ENCODE measurements at regions not wholly inside any gene's neighbourhood (a gene's known extent, or its start where the extent isn't known, plus 50 kb on each side); places are given as distances from the start of the nearest gene placed in this dataset.

DNA sequence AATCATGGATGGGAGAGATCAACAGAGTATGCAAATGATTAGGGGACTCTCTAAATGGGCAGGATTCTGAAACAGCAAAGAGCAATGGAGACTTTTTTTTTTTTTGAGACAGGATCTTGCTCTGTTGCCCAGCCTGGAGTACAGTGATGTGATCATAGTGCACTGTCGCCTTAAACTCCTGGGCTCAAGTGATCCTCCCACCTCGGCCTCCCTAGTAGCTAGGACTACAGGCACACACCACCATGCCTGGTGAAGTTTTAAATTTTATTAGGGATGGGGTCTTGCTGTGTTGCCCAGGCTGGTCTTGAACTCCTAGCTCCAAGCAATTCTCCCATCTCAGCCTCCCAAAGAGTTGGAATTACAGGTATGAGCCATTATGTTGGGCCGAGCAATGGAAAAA lies 255.0 kb upstream of the ZFHX3 start:
- CTCF ChIA-PET (ENCODE audit: low intra/inter-chr PET ratio, low total read pairs) = no interaction called here
- in situ Hi-C loops (cut with HindIII; ENCODE audit: extremely low pct_ligation_motif_present, low pct_unique_long_range_greater_than_20kb) (no loop called here), intact Hi-C loops (cut with micrococcal nuclease; ENCODE audit: unreplicated experiment) (no loop called here)
- FAIRE-seq (no peak), DNase-seq (ENCODE audit: low spot score) (no peak), ATAC-seq (no peak)
- no peak overlapping the region for H3K9ac ChIP-seq (ENCODE audit: insufficient read depth, low read depth, low read length)
- H3K36me3 ChIP-seq (replicated peaks in 1 of 2; ENCODE audit: control insufficient read depth in 1 of 2, insufficient read depth in 2 of 2, low read length in 2 of 2) = no peaks in the 10 kb centered on the region
- no peak overlapping the region for H3K4me3 ChIP-seq (replicated peaks in 1 of 3; ENCODE audit: insufficient read depth in 1 of 3, low read depth in 2 of 3, low read length in 3 of 3)
- peaks cover 2 to 69% of the 10 kb centered on the region in 2 experiments; a peak in 3 of 5 replicates for H3K27me3 ChIP-seq (ENCODE audit: control insufficient read depth in 1 of 2, insufficient read depth in 2 of 2, low read length in 2 of 2)
- H3K27ac ChIP-seq (ENCODE audit: extremely low read length, insufficient read depth, low read length) = no peak overlapping the region
- H3K79me2 ChIP-seq (ENCODE audit: insufficient read depth, low read length) = no peaks in the 10 kb centered on the region
- no peaks in the 10 kb centered on the region for H3K4me1 ChIP-seq (ENCODE audit: insufficient read depth, low read length)
- H2AFZ ChIP-seq (ENCODE audit: low read length) = no peak overlapping the region
- no peaks in the 10 kb centered on the region for H4K20me1 ChIP-seq (ENCODE audit: insufficient read depth, low read length)
- no peak overlapping the region for H3K4me2 ChIP-seq (ENCODE audit: low read depth, low read length)
- no TSS peak for BruUV-seq (replicated peaks)
- WGBS (ENCODE audit: low lambda C conversion rate) = 0% methylated on average over 3 of the region's 3 CpGs
- POLR2A ChIA-PET = no interaction called here
- H3K9me3 ChIP-seq (ENCODE audit: low read length) = no peaks in the 10 kb centered on the region
- no peak for TF ChIP-seq TBX3 (IDR thresholded peaks at IDR 0.05; ENCODE audit: borderline replicate concordance)
- TF ChIP-seq ZNF674 (CRISPR knock-in tag; IDR thresholded peaks at IDR 0.05; ENCODE audit: low read depth) = no peak
- TF ChIP-seq, protein P1, sequence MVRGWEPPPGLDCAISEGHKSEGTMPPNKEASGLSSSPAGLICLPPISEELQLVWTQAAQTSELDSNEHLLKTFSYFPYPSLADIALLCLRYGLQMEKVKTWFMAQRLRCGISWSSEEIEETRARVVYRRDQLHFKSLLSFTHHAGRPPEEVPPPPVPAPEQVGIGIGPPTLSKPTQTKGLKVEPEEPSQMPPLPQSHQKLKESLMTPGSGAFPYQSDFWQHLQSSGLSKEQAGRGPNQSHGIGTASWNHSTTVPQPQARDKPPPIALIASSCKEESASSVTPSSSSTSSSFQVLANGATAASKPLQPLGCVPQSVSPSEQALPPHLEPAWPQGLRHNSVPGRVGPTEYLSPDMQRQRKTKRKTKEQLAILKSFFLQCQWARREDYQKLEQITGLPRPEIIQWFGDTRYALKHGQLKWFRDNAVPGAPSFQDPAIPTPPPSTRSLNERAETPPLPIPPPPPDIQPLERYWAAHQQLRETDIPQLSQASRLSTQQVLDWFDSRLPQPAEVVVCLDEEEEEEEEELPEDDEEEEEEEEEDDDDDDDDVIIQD (CRISPR knock-in tag; IDR thresholded peaks at IDR 0.05; ENCODE audit: low read depth) = no peak
- TF ChIP-seq, protein P2, sequence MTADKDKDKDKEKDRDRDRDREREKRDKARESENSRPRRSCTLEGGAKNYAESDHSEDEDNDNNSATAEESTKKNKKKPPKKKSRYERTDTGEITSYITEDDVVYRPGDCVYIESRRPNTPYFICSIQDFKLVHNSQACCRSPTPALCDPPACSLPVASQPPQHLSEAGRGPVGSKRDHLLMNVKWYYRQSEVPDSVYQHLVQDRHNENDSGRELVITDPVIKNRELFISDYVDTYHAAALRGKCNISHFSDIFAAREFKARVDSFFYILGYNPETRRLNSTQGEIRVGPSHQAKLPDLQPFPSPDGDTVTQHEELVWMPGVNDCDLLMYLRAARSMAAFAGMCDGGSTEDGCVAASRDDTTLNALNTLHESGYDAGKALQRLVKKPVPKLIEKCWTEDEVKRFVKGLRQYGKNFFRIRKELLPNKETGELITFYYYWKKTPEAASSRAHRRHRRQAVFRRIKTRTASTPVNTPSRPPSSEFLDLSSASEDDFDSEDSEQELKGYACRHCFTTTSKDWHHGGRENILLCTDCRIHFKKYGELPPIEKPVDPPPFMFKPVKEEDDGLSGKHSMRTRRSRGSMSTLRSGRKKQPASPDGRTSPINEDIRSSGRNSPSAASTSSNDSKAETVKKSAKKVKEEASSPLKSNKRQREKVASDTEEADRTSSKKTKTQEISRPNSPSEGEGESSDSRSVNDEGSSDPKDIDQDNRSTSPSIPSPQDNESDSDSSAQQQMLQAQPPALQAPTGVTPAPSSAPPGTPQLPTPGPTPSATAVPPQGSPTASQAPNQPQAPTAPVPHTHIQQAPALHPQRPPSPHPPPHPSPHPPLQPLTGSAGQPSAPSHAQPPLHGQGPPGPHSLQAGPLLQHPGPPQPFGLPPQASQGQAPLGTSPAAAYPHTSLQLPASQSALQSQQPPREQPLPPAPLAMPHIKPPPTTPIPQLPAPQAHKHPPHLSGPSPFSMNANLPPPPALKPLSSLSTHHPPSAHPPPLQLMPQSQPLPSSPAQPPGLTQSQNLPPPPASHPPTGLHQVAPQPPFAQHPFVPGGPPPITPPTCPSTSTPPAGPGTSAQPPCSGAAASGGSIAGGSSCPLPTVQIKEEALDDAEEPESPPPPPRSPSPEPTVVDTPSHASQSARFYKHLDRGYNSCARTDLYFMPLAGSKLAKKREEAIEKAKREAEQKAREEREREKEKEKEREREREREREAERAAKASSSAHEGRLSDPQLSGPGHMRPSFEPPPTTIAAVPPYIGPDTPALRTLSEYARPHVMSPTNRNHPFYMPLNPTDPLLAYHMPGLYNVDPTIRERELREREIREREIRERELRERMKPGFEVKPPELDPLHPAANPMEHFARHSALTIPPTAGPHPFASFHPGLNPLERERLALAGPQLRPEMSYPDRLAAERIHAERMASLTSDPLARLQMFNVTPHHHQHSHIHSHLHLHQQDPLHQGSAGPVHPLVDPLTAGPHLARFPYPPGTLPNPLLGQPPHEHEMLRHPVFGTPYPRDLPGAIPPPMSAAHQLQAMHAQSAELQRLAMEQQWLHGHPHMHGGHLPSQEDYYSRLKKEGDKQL (CRISPR knock-in tag; IDR thresholded peaks at IDR 0.05; ENCODE audit: low read depth) = no peak
- TF ChIP-seq, protein P3, sequence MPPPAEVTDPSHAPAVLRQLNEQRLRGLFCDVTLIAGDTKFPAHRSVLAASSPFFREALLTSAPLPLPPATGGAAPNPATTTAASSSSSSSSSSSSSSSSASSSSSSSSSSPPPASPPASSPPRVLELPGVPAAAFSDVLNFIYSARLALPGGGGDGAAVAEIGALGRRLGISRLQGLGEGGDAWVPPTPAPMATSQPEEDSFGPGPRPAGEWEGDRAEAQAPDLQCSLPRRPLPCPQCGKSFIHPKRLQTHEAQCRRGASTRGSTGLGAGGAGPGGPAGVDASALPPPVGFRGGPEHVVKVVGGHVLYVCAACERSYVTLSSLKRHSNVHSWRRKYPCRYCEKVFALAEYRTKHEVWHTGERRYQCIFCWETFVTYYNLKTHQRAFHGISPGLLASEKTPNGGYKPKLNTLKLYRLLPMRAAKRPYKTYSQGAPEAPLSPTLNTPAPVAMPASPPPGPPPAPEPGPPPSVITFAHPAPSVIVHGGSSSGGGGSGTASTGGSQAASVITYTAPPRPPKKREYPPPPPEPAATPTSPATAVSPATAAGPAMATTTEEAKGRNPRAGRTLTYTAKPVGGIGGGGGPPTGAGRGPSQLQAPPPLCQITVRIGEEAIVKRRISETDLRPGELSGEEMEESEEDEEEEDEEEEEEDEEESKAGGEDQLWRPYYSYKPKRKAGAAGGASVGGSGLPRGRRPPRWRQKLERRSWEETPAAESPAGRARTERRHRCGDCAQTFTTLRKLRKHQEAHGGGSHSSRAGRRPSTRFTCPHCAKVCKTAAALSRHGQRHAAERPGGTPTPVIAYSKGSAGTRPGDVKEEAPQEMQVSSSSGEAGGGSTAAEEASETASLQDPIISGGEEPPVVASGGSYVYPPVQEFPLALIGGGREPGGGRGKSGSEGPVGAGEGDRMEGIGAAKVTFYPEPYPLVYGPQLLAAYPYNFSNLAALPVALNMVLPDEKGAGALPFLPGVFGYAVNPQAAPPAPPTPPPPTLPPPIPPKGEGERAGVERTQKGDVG (CRISPR knock-in tag; IDR thresholded peaks at IDR 0.05; ENCODE audit: borderline replicate concordance) = no peak
- no peak for TF ChIP-seq ZMAT3 (CRISPR knock-in tag; conservative IDR thresholded peaks at IDR 0.05)
- no peak for TF ChIP-seq ATF7 (IDR thresholded peaks at IDR 0.05)
- TF ChIP-seq ATF7 (CRISPR knock-in tag; IDR thresholded peaks at IDR 0.05) = no peak
- TF ChIP-seq, protein P4, sequence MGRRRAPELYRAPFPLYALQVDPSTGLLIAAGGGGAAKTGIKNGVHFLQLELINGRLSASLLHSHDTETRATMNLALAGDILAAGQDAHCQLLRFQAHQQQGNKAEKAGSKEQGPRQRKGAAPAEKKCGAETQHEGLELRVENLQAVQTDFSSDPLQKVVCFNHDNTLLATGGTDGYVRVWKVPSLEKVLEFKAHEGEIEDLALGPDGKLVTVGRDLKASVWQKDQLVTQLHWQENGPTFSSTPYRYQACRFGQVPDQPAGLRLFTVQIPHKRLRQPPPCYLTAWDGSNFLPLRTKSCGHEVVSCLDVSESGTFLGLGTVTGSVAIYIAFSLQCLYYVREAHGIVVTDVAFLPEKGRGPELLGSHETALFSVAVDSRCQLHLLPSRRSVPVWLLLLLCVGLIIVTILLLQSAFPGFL (CRISPR knock-in tag; IDR thresholded peaks at IDR 0.05) = no peak
- no peak for TF ChIP-seq ZFX (CRISPR knock-in tag; IDR thresholded peaks at IDR 0.05; ENCODE audit: low read depth)
- TF ChIP-seq, protein P5, sequence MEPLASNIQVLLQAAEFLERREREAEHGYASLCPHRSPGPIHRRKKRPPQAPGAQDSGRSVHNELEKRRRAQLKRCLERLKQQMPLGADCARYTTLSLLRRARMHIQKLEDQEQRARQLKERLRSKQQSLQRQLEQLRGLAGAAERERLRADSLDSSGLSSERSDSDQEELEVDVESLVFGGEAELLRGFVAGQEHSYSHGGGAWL (CRISPR knock-in tag; IDR thresholded peaks at IDR 0.05) = no peak
- TF ChIP-seq RELA (CRISPR knock-in tag; IDR thresholded peaks at IDR 0.05) = no peak
- TF ChIP-seq TP53 (CRISPR knock-in tag; conservative IDR thresholded peaks at IDR 0.05) = no peak

Data from HepG2 (cell line).